ENCODE measurements at regions not wholly inside any gene's neighbourhood (a gene's known extent, or its start where the extent isn't known, plus 50 kb on each side); places are given as distances from the start of the nearest gene placed in this dataset.

DNA sequence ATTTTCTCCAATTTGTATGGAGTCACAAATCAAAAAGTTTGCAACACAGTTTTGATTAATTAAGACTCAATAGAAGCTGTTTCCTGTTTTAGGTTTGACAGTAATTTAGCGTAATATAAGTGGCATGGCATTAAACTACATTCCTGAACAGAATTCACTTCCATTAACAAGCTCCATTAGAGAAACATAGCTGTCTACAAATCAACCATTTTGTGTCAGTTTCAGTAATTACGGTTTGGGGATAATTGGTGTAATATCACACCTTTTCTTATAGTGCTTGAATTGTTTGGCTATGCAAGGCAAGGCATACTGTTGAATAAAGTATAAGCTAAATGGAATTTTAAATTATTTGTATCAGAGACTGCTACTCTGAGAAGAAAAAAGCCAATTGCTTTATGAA, 585.5 kb downstream of the CBLN2 start:
- ChIA-PET CTCF (no interaction called here), RAD21 (ENCODE audit: low non-redundant PET in 1 of 2, low total read pairs in 2 of 2, uncharacterized antibody in 2 of 2, unreplicated experiment in 2 of 2) (no interaction called here), POLR2A (no interaction called here)
- H3K9ac ChIP-seq (ENCODE audit: low read length), result no peak overlapping the region
- no peak for TF ChIP-seq ELF1 (IDR thresholded peaks at IDR 0.05; ENCODE audit: borderline replicate concordance, low read depth)
- TF ChIP-seq YY1 (IDR thresholded peaks at IDR 0.05; ENCODE audit: extremely low read depth, insufficient replicate concordance, low read depth, low read length), result no peak
- no peak for TF ChIP-seq FOSL1 (IDR thresholded peaks at IDR 0.05; ENCODE audit: low read depth)
- no peak for TF ChIP-seq CTCF (IDR thresholded peaks at IDR 0.05 in 2 of 3, conservative IDR thresholded peaks at IDR 0.05 in 1 of 3; ENCODE audit: borderline replicate concordance in 1 of 3, insufficient read depth in 1 of 3, low read depth in 2 of 3, low read length in 2 of 3)
- TF ChIP-seq TCF7L2 (IDR thresholded peaks at IDR 0.05; ENCODE audit: borderline replicate concordance, extremely low read depth, insufficient read depth, insufficient read length), result no peak
- no peak for TF ChIP-seq SIN3A (IDR thresholded peaks at IDR 0.05; ENCODE audit: low read depth)
- no peak for TF ChIP-seq SRF (IDR thresholded peaks at IDR 0.05; ENCODE audit: low read depth)
- TF ChIP-seq EZH2 (IDR thresholded peaks at IDR 0.05), result no peak
- no peak for TF ChIP-seq CEBPB (IDR thresholded peaks at IDR 0.05; ENCODE audit: low read depth)
- no peak for TF ChIP-seq CBX3 (IDR thresholded peaks at IDR 0.05; ENCODE audit: low read depth)
- TF ChIP-seq ZBTB33 (IDR thresholded peaks at IDR 0.05; ENCODE audit: extremely low read depth, insufficient replicate concordance, low read length), result no peak
- no peak for TF ChIP-seq MAX (IDR thresholded peaks at IDR 0.05)
- TF ChIP-seq, protein P1, sequence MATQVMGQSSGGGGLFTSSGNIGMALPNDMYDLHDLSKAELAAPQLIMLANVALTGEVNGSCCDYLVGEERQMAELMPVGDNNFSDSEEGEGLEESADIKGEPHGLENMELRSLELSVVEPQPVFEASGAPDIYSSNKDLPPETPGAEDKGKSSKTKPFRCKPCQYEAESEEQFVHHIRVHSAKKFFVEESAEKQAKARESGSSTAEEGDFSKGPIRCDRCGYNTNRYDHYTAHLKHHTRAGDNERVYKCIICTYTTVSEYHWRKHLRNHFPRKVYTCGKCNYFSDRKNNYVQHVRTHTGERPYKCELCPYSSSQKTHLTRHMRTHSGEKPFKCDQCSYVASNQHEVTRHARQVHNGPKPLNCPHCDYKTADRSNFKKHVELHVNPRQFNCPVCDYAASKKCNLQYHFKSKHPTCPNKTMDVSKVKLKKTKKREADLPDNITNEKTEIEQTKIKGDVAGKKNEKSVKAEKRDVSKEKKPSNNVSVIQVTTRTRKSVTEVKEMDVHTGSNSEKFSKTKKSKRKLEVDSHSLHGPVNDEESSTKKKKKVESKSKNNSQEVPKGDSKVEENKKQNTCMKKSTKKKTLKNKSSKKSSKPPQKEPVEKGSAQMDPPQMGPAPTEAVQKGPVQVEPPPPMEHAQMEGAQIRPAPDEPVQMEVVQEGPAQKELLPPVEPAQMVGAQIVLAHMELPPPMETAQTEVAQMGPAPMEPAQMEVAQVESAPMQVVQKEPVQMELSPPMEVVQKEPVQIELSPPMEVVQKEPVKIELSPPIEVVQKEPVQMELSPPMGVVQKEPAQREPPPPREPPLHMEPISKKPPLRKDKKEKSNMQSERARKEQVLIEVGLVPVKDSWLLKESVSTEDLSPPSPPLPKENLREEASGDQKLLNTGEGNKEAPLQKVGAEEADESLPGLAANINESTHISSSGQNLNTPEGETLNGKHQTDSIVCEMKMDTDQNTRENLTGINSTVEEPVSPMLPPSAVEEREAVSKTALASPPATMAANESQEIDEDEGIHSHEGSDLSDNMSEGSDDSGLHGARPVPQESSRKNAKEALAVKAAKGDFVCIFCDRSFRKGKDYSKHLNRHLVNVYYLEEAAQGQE (IDR thresholded peaks at IDR 0.05; ENCODE audit: low read depth), result no peak
- no peak for TF ChIP-seq RAD21 (IDR thresholded peaks at IDR 0.05; ENCODE audit: low read depth)
- no peak for TF ChIP-seq SP1 (IDR thresholded peaks at IDR 0.05; ENCODE audit: low read depth)
- no peak for TF ChIP-seq POLR2AphosphoS5 (IDR thresholded peaks at IDR 0.05; ENCODE audit: low read depth, low read length)
- TF ChIP-seq ZNF274 (IDR thresholded peaks at IDR 0.05; ENCODE audit: low read depth, low read length), result no peak
- TF ChIP-seq ZFX (IDR thresholded peaks at IDR 0.05), result no peak
- TF ChIP-seq EGR1 (IDR thresholded peaks at IDR 0.05; ENCODE audit: low read depth), result no peak
- TF ChIP-seq POLR2A (IDR thresholded peaks at IDR 0.05; ENCODE audit: borderline replicate concordance, extremely low read depth, insufficient read depth, insufficient read length), result no peak
- no peak overlapping the region for H3K4me3 ChIP-seq (replicated peaks in 1 of 2; ENCODE audit: low read depth in 1 of 2, low read length in 2 of 2)
- peaks cover 0 to 14% of the 10 kb centered on the region in 2 experiments; a peak in 2 of 4 replicates for H3K9me3 ChIP-seq (ENCODE audit: control insufficient read depth in 1 of 2, insufficient read depth in 1 of 2, low read depth in 1 of 2, low read length in 2 of 2)
- H3K79me2 ChIP-seq (ENCODE audit: insufficient read depth, low read length), result no peaks in the 10 kb centered on the region
- ATAC-seq (no peak), DNase-seq (ENCODE audit: low read depth, low spot score) (no peak)
- H3K36me3 ChIP-seq (ENCODE audit: control insufficient read depth in 1 of 2, insufficient read depth in 2 of 2, low read length in 2 of 2), result no peaks in the 10 kb centered on the region
- no peaks in the 10 kb centered on the region for H3K4me1 ChIP-seq (ENCODE audit: control insufficient read depth in 1 of 2, insufficient read depth in 2 of 2, low read length in 2 of 2)
- intact Hi-C loops (cut with micrococcal nuclease), result no loop called here
- H2AFZ ChIP-seq (ENCODE audit: low read depth, low read length, poor library complexity, severe bottlenecking), result no peak overlapping the region
- no peaks in the 10 kb centered on the region for H4K20me1 ChIP-seq (ENCODE audit: insufficient read depth)
- no TSS peak for BruUV-seq (replicated peaks)
- no peaks in the 10 kb centered on the region for H3K9me2 ChIP-seq (ENCODE audit: insufficient read depth)
- no peak overlapping the region for H3K4me2 ChIP-seq (ENCODE audit: low read length)
- H3K27me3 ChIP-seq (ENCODE audit: insufficient read depth, low read length), result no peaks in the 10 kb centered on the region
- H3K27ac ChIP-seq (ENCODE audit: low read depth, low read length), result no peak overlapping the region

Measured in HCT116 (cell line).